Amniotic epithelial cell (primary cell): ENCODE measurements at regions not wholly inside any gene's neighbourhood (a gene's known extent, or its start where the extent isn't known, plus 50 kb on each side); places are given as distances from the start of the nearest gene placed in this dataset.
A peak's percentile ranks its signal among the peaks of the same experiment; 100 is the strongest.
"Not testable (repeated sequence)": the region's sequence is repeated elsewhere in the genome, so short reads cannot be mapped to it uniquely, and the experiment has no call there.

Experiments used
- DNase-seq: peaks from one replicate; pipeline ENCODE4 v3.0.0-alpha.2; 2010; ENCODE audit warnings: low read depth

GRCh38 chr4:189092581-189092980 lies 848.1 kb upstream of the FRG1 start:
- DNase-seq, result peak; percentile 9

GRCh38 chr4:189096108-189096507 lies 844.6 kb upstream of the FRG1 start:
- DNase-seq, result no peak

DNA sequence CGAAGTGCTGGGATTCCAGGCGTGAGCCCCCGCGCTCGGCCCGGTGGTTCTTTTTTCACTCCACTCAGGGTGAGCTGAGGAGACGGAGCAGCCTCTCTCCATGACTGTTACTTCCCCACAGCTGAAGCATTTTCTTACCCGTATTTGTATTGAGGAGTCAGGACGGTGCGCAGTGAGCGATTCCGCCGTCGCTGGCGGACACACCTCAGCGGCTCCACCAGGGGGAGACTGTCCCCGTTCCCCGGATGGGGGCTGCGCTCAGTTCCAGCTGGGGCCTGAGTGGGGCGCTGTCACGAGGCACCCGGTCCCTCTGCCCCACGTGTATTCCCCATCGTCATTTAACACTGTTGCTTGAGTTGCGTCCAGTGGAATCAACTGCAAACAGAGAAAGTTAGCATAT lies 844.0 kb upstream of the FRG1 start:
- no peak for DNase-seq

- no peak for DNase-seq
Observed at GRCh38 chr4:189098932-189099696, 841.6 kb upstream of the FRG1 start.

DNA sequence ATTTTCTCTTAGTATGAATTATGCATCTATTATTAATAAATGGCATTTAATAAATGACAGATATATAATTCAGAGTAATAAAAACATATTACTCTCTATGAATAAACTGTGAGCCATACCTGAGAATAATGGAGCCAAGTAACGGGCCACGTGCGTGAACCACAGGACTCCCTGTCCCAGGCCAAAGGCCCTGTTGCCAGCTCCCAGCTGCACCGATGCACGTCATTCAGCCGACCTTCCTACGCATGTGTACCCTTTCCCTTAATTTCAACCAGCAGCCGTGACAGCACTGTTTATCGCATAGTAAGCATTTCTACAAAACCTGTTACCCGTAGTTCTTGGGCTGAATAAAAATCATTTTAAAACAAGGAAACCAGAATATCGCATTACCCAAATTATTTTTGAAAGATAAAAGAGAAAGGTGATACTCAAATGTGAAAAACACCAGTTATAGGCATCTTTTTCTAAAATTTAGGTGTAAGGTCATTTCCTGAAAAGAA lies 827.2 kb upstream of the FRG1 start:
- no peak for DNase-seq

GRCh38 chr4:189117426-189117825 lies 823.2 kb upstream of the FRG1 start:
- no peak for DNase-seq

DNA sequence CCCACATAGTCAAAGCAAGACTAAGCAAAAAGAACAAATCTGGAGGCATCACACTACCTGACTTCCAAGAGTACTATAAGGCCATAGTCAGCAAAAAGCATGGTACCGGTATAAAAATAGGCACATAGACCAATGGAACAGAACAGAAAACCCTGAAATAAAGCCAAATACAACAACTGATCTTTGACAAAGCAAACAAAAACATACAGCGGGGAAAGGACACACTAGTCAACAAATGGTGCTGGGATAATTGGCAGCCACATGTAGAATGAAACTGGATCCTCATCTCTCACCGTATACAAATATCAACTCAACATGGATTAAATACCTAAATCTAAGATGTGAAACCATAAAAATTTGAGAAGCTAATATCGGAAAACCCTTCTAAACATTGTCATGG lies 819.3 kb upstream of the FRG1 start:
- no peak for DNase-seq

DNA sequence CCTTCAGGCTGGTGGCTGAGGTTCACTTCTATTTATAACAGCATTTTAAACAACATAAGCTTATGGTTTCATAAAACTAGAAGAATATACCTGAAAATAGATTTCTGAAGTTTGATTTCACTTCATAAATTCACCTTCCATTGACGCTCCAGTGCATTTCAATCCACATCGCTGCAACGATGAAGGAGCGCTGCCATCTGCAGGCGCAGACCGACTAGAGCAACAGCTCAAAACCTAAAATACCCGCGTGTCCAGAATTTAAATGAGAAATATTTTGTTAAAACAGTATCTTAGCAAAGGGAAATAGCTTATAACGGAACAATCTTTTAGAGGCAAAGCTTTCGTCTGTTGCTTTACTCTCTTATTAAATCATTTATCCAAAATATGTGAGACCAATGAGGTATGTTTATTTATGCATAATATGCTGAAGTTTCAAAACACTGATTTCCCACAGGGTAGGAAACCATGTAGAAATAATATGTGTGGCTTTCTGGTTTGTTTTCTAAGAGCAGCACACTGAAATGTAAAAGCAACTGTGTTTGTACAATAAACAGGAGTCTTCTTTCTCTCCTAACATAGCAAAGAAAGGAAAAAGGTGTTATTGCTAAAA lies 816.4 kb upstream of the FRG1 start:
- DNase-seq, result peak; percentile 18

DNA sequence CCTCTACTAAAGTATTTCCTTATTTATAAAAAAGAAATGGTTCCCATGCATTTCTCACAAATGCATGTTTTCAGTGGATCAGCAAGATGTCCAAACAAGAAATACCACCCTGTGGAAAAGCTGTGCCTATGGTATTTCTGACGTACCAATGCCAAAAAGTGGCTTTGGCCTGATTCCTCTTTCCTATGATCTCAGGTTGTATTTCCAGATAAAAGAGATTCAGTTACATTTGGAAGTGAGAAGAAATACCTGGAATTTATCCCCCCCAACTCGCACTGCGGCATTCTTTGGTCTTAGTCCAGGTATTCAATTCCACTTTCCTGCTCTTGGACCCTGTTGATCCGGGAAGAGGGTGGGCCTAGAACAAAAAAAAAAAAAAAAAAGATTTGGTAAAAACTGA lies 815.9 kb upstream of the FRG1 start:
- no peak for DNase-seq

- no peak for DNase-seq
Observed at GRCh38 chr4:189126040-189126439, 814.6 kb upstream of the FRG1 start.

DNA sequence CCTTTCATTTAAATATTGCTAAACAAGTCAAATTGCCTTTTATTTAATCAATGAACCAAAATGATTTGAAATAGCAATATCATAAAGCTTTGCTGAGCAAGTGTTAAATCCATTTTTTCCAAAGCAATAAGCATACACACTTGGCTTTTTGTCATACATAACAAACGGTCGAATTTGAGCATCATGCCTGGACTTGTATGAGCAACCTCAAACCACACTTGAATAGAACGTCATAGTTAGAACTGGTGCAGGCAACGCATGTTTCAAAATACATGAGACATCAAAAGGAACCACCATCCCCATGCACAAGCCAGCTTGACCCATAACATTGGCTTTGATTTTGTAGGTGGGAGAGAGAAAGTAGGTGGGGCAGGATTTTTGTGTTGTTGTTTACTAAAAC lies 812.3 kb upstream of the FRG1 start:
- no peak for DNase-seq

GRCh38 chr4:189129044-189129694 lies 811.5 kb upstream of the FRG1 start:
- no peak for DNase-seq

GRCh38 chr4:189131118-189131517 lies 809.6 kb upstream of the FRG1 start:
- no peak for DNase-seq

GRCh38 chr4:189136462-189136861 lies 804.2 kb upstream of the FRG1 start:
- no peak for DNase-seq

DNA sequence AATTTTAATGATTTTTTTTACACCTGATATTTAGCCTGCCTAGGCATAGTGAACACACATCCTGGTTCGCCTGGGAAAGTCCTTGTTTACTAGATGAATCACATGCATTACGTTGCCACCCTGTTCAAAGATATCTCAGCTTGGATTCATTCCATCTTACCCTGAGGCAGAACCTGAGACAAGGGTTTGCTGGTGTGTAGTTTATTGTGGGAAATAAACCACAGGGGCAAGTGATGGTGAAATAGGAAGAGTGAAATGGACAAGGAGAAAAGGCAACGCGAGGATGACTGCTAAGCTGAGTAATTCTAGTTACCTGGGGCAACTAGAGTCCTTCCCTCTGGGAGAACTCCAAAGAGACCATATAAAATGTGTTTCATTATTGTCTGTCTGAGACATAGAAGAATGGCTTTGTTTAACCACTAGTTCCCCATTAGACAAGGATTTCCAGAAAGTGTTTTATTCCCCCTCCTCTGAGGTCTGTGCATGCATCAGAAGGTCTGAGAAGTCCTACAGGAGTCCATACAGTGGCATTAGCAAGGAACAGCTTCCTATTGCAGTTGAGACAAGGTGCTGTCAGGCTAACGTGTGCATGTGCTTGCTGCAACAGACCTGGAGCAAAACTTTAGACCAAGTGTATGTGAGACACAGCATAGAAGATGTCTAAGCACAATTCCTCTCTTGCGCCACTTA lies 797.3 kb upstream of the FRG1 start:
- peak; percentile 9 for DNase-seq

DNA sequence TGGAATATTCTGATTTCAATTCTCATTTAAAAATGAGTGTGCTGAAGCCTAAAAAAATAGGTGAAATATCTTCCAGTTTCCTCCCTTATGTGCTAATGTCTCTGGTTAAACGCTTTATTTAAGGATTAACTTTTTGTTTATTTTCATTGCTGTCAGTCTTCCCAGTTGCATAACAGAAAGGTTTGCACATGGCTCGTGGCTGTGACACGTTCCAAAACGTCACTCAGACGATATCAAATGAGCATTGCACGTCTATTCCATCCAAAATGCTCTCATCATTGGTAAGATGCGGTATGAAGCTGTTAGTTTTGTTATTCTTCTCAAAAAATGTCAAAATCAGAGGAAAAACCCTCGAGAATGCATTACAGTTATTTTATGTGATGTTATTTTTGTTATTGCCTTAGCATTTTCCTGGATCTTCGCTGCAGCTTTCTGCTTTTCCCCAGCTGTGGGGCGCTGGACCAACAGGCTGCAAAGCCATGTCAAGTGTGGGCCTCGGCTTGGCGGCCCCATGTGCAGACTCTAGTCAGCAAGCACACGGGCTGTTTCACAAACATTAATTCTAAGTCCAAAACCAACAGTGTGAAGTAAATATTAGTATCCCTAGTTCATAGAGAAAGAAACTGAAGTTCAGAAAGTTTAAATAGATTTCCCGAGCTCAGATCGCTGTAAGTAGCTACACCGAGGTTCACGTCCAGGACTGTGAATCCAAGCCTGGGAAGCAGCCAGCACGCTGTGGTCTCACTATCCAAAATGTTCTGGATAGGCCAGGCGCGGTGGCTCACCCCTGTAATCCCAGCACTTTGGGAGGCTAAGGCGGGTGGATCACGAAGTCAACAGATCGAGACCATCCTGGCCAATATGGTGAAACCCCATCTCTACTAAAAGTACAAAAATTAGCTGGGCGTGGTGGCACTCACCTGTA lies 793.4 kb upstream of the FRG1 start:
- no peak for DNase-seq

GRCh38 chr4:189155083-189155482 lies 785.6 kb upstream of the FRG1 start:
- DNase-seq, result not testable (repeated sequence)

- no peak for DNase-seq
Observed at GRCh38 chr4:189162073-189162789, 778.4 kb upstream of the FRG1 start.

GRCh38 chr4:189162888-189163287 lies 777.8 kb upstream of the FRG1 start:
- DNase-seq, result no peak

DNA sequence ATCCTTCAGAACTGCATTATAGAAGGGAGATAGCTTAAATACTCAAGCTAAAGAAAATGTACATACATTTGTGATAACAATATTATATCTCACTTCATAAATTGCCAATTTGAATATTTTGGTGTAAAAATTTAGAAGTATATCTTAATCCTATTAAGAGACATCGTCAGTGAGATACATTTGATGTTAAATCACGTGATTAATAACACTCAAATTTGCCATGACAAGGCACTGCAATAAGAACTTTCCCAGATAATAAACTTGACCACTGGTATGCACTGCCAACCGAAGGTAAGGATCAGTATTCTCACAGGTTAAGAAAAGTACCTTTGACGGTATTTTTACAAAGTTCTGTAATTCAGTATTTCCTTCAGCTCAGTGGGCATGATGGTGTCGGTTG lies 764.7 kb upstream of the FRG1 start:
- DNase-seq, result no peak

- no peak for DNase-seq
Observed at GRCh38 chr4:189177130-189177529, 763.5 kb upstream of the FRG1 start.
